HL-60/S4 (cell line): ENCODE measurements at regions not wholly inside any gene's neighbourhood (a gene's known extent, or its start where the extent isn't known, plus 50 kb on each side); places are given as distances from the start of the nearest gene placed in this dataset.

Experiments used
- in situ Hi-C: fragments of 300-500 bp; cut with MboI; formaldehyde crosslinking; loops from 2 replicates; pipeline ENCODE4 v1.14.3; 2022; ENCODE audit warnings: low sequenced_read_pairs

GRCh38 chr4:3343358-3343757 lies 50.5 kb downstream of the RGS12 start:
- in situ Hi-C loops, result loop anchor here (10.0 kb wide), 1 partner anchor 101 kb away; the partner anchor contains the start of gene HGFAC

DNA sequence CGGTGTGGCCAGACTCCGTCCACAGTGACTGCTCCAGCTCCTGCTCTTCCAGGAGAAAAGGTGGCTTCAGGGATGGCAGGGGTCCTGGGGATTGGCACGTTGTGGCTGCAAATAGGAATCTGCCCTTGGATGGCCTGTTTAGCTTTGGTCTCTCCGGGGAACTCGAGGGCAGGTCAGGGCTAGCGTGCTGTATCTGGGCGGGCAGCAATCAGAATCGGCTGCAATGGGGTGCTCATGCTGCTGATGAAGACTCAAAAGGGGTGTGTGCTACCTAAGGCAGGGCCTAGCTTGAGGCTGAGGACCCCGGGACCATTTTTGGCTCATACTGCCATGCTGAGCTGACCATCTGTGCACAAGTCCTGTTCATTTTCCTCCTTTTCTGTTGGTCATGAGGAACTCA lies 51.3 kb downstream of the RGS12 start:
- in situ Hi-C loops, result loop anchor here (10.0 kb wide), 1 partner anchor 101 kb away; the partner anchor contains the start of gene HGFAC

GRCh38 chr4:3344596-3344995 lies 51.8 kb downstream of the RGS12 start:
- in situ Hi-C loops, result loop anchor here (10.0 kb wide), 1 partner anchor 100 kb away; the partner anchor contains the start of gene HGFAC

GRCh38 chr4:3345384-3345783 lies 52.6 kb downstream of the RGS12 start:
- in situ Hi-C loops, result loop anchor here (10.0 kb wide), 1 partner anchor 99 kb away; the partner anchor contains the start of gene HGFAC

- in situ Hi-C loops, result loop anchor here (10.0 kb wide), 1 partner anchor 99 kb away; the partner anchor contains the start of gene HGFAC
Observed at GRCh38 chr4:3346146-3346545, 53.3 kb downstream of the RGS12 start.

- in situ Hi-C loops, result loop anchor here (10.0 kb wide), 1 partner anchor 97 kb away; the partner anchor contains the start of gene HGFAC
Observed at GRCh38 chr4:3347871-3348270, 55.0 kb downstream of the RGS12 start.

DNA sequence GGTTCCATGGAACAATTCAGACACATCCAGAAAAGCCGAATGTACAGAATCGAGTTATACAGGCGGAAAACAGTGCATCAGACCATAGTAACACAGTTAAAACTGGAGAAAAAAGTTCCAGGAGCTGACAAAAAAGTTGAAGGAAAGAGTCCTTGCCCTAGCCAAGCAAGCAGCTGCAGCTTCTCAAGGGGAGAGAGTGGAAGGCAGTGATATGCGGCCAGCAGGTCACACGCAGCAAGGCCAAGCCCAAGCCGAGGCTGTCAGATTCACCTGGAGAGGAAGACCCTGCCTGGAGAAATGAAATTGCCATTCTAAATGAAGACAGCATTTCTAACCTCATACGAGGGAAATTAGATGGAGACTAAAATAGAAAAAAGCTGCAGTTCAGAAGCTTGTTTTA lies 55.8 kb downstream of the RGS12 start:
- in situ Hi-C loops, result loop anchor here (10.0 kb wide), 1 partner anchor 96 kb away; the partner anchor contains the start of gene HGFAC

DNA sequence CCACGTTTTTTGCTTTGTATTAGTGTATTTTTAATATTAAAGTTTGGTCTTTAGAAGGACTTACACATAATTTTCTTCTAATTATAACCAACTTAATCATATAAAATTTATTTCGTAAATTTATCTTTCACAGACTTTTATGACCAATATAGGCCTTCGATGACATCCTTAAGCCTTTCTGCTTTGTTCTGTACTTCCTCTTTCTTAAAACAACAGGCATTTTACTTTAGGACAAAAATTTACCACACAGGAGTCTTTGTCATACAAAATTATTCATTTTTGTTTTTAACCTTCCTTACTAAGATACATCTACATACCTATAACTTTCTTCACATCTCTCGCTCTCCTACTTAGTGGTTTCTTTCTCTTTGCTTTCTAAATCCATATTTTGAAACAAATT lies 56.3 kb downstream of the RGS12 start:
- in situ Hi-C loops, result loop anchor here (10.0 kb wide), 1 partner anchor 96 kb away; the partner anchor contains the start of gene HGFAC

DNA sequence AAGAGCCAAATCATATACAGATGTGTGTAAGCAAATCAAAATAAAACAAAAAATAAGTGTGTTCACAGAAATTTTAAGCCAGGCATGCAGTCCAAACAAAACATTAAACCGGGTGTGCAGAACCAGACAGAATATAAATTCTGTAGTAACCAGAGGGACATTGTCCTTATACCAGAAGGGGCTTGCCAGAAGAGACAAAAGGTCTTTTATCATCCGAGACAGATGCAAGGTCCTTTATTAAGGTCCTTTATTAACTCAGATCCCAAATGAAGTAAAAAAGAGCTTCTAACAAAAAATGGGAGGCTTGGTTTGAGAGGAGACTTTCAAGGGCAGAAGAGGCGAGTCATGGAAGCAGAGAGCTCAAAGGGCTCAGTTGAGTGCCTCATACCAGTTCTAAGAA lies 59.2 kb downstream of the RGS12 start:
- in situ Hi-C loops, result no loop called here

GRCh38 chr4:3352505-3352904 lies 59.7 kb downstream of the RGS12 start:
- in situ Hi-C loops, result no loop called here

DNA sequence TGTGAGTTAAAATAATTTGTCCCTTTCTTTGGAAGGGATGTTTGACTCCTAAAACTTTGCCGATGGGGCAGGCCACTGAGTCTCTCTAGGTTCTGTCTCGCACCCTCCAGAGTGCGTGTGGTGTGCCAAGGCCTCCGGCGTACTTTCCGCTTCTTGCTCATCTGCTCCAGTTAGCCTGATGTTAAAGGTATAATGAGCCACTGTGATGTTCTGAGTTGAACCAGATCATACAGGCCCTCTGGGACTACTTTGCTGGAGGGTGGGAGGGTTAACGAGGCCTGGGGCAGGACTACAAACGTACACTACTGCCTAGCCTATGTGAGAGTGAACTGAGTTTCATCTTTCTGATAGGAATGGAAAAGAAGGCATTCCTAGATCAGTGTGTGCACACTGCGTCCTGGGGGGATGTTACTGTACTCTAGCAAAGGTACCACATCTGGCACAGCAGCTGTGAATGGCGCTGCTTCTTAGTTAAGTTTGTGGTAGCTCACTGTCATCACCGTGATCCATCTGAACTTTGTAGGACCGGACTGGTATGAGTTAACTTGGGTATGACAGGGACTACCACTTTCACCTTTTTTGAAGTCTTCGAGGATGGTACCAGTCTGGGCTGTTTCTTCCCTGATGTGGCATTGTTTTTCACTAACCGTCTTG lies 60.2 kb downstream of the RGS12 start:
- in situ Hi-C loops, result no loop called here

- in situ Hi-C loops, result no loop called here
Observed at GRCh38 chr4:3353752-3354454, 61.1 kb downstream of the RGS12 start.

GRCh38 chr4:3354455-3354811 lies 61.6 kb downstream of the RGS12 start:
- in situ Hi-C loops, result no loop called here

- in situ Hi-C loops, result no loop called here
Observed at GRCh38 chr4:3355266-3355748, 62.5 kb downstream of the RGS12 start.

DNA sequence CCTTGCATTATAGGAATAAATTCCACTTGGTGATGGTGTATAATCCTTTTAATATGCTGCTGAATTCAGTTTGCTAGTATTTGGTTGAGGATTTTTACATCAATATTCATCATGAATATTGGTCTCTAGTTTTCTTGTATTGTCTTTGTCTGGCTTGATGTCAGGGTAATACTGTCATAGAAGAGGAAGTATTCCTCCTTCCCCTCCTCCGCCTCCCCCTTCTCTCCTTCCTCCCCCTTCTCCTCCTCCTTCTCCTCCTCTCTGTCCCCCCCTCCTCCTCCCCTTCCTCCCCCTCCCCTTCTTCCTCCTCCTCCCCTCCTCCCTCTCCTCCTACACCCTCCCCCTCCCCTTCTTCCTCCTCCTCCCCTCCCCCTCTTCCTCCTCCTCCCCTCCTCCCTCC lies 65.8 kb downstream of the RGS12 start:
- in situ Hi-C loops, result no loop called here

GRCh38 chr4:3360777-3361176 lies 68.0 kb downstream of the RGS12 start:
- in situ Hi-C loops, result no loop called here

- in situ Hi-C loops, result no loop called here
Observed at GRCh38 chr4:3361406-3361805, 68.6 kb downstream of the RGS12 start.

DNA sequence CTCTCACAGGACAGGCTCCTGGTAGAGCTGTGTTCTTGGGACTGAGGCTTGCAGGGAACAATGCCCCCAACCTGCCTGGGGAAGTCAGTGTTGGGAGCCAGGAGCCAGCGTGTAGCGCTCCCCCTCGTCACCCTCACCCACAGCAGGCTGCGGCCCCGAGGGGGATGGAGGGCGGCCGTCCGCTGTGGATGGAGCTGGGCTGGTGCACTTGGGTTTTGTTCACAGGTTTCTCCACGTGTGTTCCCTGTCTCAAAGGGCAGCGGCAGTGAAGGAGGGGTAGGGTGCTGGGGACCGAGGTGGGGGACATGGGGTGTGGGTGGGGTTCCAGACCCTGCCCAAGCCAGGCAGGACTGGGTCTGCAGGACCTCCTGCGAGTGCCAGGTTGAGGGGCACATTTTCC lies 69.1 kb downstream of the RGS12 start:
- in situ Hi-C loops, result no loop called here

DNA sequence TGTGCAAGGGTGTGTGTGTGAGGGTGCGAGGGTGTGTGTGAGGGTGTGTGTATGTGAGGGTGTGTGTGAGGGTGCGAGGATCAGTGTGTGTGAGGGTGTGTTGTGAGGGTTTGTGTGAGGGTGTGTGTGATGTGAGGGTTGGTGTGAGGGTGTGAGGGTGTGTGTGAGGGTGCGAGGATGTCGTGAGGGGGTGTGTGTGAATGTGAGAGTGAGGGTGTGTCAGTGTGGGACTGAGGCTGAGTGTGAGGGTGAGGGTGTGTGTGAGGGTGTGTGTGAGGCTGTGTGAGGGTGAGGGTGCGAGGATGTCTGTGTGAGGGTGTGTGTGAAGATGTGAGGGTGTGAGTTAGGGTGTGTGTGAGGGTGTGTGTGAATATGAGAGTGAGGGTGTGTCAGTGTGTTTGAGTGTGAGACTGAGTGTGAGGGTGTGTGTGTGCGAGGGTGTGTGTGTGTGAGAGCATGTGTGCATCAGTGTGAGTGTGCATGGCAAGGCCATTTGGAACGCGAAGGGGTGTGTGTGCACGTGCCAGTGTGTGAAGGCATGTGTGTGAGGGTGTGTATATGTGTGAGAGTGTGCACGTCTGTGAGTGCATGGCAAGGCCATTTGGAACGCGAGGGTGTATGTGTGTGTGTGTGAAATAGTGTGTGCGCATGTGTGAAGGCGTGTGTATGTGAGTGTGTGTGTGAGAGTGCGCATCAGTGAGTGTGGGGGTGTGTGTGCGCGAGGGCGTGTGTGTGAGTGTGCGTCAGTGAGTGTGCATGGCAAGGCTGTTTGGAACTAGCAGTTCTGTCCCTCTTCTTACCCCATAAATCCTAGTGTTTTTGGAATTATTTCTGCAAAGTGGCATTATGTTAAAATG lies 69.8 kb downstream of the RGS12 start:
- in situ Hi-C loops, result no loop called here

- in situ Hi-C loops, result no loop called here
Observed at GRCh38 chr4:3363411-3364141, 70.8 kb downstream of the RGS12 start.
